HUES48 (cell line): ENCODE measurements at regions not wholly inside any gene's neighbourhood (a gene's known extent, or its start where the extent isn't known, plus 50 kb on each side); places are given as distances from the start of the nearest gene placed in this dataset.
"Not testable (repeated sequence)": the region's sequence is repeated elsewhere in the genome, so short reads cannot be mapped to it uniquely, and the experiment has no call there.

Source experiments
- H3K27ac ChIP-seq: one replicate; pipeline ENCODE4 v1.7.0; 2013; ENCODE audit warnings: low read depth, low read length, inconsistent platforms
- H3K27me3 ChIP-seq: 2 replicates; pipeline ENCODE4 v1.6.1; 2013; ENCODE audit warnings: mild to moderate bottlenecking, low read length; ENCODE audit not compliant: control insufficient read depth, insufficient read depth
- H3K36me3 ChIP-seq: 2 replicates; pipeline ENCODE4 v1.6.1; 2013; ENCODE audit warnings: low read length; ENCODE audit not compliant: control insufficient read depth, insufficient read depth
- H3K4me1 ChIP-seq: 2 replicates; pipeline ENCODE4 v1.6.1; 2013; ENCODE audit warnings: mild to moderate bottlenecking, low read length; ENCODE audit not compliant: control insufficient read depth, insufficient read depth
- H3K4me3 ChIP-seq: 2 replicates; pipeline ENCODE4 v1.5.1; 2013; ENCODE audit warnings: mild to moderate bottlenecking, low read depth, low read length
- H3K9ac ChIP-seq: 2 replicates; pipeline ENCODE4 v1.6.1; 2013; ENCODE audit warnings: mild to moderate bottlenecking, low read depth, low read length, moderate library complexity
- H3K9me3 ChIP-seq: 2 replicates; pipeline ENCODE4 v1.6.1; 2013; ENCODE audit warnings: low read length; ENCODE audit not compliant: control insufficient read depth, insufficient read depth

DNA sequence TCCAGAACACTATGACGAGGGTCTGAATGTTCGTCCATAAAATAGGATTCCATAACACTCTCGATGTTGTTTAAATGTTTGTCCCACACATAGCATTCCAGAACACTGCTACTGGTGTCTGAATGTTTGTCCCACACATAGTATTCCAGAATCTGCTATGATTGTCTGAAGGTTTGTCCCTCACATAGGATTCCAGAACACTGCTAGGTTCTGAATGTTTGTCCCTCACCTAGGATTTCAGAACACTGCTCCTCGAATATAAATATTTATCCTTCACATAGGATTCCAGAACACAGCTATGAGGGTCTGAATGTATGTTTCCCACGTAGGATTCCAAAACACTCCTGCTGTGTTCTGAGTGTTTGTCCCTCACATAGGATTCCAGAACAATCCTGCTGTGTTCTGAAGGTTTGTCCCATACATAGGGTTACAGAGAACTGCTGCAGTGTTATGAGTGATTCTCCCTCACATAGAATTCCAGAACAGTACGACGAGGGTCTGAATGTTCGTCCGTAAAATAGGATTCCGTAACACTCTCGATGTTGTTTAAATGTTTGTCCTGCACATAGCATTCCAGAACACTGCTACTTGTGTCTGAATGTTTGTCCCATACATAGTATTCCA lies 215.3 kb downstream of the FOXD4L6 start:
- Histone ChIP-seq H3K9ac (no peak overlapping the region), H3K27ac (no peak overlapping the region), H3K9me3 (peaks cover 87% of the 10 kb centered on the region), H3K36me3 (no peaks in the 10 kb centered on the region), H3K4me1 (no peaks in the 10 kb centered on the region), H3K27me3 (peaks cover 76% of the 10 kb centered on the region), H3K4me3 (no peak overlapping the region)

DNA sequence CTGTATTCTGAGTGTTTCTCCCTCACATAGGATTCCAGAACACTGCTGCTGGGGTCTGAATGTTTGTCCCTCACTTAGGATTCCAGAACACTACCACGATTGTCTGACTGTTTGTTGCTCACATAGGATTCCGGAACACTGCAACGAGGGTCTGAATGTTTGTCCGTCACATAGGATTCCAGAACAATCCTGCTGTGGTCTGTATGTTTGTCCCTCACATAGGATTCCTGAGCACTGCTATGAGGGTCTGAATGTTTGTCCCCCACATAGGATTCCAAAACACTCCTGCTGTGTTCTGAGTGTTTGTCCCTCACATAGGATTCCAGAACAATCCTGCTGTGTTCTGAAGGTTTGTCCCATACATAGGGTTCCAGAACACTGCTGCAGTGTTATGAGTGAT lies 215.8 kb downstream of the FOXD4L6 start:
- Histone ChIP-seq H3K9me3 (peaks cover 92% of the 10 kb centered on the region), H3K27me3 (peaks cover 82% of the 10 kb centered on the region)
- H3K36me3 ChIP-seq, H3K4me1 ChIP-seq, H3K4me3 ChIP-seq, H3K27ac ChIP-seq, H3K9ac ChIP-seq: not testable (repeated sequence)

DNA sequence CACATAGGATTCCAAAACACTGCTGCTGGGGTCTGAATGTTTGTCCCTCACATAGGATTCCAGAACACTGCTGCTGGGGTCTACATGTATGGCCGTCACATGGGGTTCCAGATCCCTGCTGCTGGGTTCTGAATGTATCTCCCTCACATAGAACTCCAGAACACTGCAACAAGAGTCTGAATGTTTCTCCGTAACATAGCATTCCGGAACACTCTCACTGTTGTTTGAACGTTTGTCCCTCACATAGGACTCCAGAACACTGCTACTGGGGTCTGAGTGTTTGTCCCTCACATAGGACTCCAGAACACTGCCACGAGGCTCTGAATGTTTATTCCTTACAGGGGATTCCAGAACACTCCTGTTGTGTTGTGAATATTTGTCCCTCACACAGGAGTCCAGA lies 216.8 kb downstream of the FOXD4L6 start:
- Histone ChIP-seq H3K4me1 (no peaks in the 10 kb centered on the region), H3K36me3 (no peaks in the 10 kb centered on the region), H3K4me3 (no peak overlapping the region), H3K27me3 (peaks cover 88% of the 10 kb centered on the region), H3K9ac (no peak overlapping the region), H3K27ac (no peak overlapping the region), H3K9me3 (peaks cover 100% of the 10 kb centered on the region)

DNA sequence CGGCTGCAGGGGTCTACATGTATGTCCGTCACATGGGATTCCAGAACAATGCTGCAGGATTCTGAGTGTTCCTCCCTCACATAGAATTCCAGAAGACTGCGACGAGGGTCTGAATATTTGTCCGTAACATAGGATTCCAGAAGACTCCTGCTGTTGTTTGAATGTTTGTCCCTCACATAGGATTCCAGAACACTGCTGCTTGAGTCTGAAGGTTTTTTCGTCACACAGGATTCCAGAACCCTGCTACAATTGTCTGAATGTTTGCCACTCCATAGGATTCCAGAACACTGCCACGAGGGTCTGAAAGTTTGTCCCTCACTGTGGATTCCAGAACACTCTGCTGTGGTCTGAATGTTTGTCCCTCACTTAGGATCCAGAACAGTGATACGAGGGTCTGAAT lies 217.5 kb downstream of the FOXD4L6 start:
- not testable (repeated sequence) for H3K4me3 ChIP-seq, H3K4me1 ChIP-seq
- peaks cover 100% of the 10 kb centered on the region for H3K9me3 ChIP-seq

DNA sequence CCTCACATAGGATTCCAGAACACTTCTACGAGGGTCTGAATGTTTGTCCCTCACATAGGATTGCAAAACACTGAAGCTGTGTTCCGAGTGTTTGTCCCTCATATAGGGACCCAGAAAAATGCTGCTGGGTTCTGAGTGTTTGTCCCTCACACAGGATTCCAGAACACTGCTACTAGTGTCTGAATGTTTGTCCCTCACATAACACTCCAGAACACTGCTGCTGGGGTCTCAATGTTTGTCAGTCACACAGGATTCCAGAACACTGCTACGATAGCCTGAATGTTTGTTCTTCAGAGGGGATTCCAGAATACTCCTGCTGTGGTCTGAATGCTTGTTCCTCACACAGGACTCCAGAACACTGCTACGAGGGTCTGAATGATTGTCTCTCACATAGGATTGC lies 218.7 kb downstream of the FOXD4L6 start:
- Histone ChIP-seq H3K27ac (no peak overlapping the region), H3K9me3 (peaks cover 98% of the 10 kb centered on the region), H3K27me3 (peaks cover 95% of the 10 kb centered on the region), H3K9ac (no peak overlapping the region), H3K4me1 (no peaks in the 10 kb centered on the region), H3K4me3 (no peak overlapping the region), H3K36me3 (no peaks in the 10 kb centered on the region)

More for the DNA sequence above, 217.5 kb downstream of the FOXD4L6 start:
- not testable (repeated sequence) for H3K27ac ChIP-seq, H3K36me3 ChIP-seq, H3K9ac ChIP-seq
- peaks cover 90% of the 10 kb centered on the region for H3K27me3 ChIP-seq

DNA sequence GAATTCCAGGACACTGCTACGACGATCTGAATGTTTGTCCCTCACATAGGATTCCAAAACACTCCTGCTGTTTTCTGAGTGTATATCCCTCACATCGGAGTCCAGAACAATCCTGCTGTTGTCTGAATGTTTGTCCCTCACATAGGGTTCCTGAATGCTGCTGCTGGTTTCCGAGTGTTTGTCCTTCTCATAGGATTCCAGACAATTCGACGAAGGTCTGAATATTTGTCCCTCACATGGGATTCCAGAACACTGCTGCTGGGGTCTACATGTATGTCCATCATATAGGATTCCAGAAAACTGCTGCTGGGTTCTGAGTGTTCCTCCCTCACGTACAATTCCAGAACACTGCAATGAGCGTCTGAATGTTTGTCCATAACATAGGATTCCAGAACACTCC lies 219.4 kb downstream of the FOXD4L6 start:
- Histone ChIP-seq H3K27me3 (peaks cover 92% of the 10 kb centered on the region), H3K9me3 (peaks cover 96% of the 10 kb centered on the region)
- not testable (repeated sequence) for H3K4me1 ChIP-seq, H3K36me3 ChIP-seq, H3K4me3 ChIP-seq, H3K27ac ChIP-seq, H3K9ac ChIP-seq

DNA sequence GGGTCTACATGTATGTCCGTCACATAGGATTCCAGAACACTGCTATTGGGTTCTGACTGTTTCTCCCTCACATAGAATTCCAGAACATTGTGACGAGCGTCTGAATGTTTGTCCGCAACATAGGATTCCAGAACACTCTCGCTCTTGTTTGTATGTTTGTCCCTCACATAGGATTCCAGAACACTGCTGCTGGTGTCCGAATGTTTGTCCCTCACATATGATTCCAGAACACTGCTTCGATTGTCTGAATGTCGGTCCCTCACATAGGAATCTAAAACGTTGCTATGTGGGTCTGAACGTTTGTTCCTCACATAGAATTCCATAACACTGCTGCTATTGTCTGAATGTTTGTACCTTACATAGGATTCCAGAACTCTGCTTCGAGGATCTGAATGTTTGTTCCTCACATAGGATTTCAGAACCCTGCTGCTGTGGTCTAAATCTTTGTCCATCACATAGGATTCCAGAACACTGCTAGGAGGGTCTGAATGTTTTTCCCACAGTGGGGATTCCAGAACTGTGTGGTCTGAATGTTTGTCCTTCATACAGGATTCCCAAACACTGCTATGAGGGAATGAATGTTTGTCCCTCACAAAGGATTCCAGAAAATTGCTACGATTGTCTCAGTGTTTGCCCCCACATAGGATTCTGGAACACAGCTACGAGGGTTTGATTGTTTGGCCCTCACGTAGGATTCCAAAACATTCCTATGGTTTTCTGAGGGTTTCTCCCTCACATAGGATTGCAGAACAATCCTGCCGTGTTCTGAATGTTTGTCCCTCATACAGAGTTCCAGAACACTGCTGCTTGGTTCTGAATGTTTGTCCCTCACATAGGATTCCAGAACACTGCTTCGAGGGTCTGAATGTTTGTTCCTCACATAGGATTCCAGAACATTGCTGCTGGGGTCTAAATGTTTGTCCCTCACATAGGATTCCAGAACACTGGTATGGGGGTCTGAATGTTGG lies 220.5 kb downstream of the FOXD4L6 start:
- Histone ChIP-seq H3K4me1 (no peaks in the 10 kb centered on the region), H3K36me3 (no peaks in the 10 kb centered on the region), H3K27me3 (peaks cover 88% of the 10 kb centered on the region), H3K4me3 (no peak overlapping the region), H3K9ac (no peak overlapping the region), H3K27ac (no peak overlapping the region), H3K9me3 (peaks cover 96% of the 10 kb centered on the region)

DNA sequence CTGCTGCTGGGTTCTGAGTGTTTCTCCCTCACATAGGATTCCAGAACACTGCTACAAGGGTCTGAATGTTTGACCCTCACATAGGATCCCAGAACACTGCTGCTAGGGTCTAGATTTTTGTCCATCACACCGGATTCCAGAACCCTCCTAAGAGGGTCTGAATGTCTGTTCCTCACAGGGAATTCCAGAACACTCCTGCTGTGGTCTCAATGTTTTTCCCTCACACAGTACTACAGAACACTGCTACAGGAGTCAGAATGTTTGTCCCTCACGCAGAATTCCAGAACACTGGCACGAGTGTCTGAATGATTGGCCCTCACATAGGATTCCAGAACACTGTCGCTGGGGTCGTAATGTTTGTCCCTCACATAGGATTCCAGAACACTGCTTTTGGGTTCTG lies 221.6 kb downstream of the FOXD4L6 start:
- peaks cover 84% of the 10 kb centered on the region for H3K27me3 ChIP-seq
- not testable (repeated sequence) for H3K36me3 ChIP-seq, H3K9ac ChIP-seq, H3K4me3 ChIP-seq, H3K27ac ChIP-seq, H3K4me1 ChIP-seq
- peaks cover 91% of the 10 kb centered on the region for H3K9me3 ChIP-seq

DNA sequence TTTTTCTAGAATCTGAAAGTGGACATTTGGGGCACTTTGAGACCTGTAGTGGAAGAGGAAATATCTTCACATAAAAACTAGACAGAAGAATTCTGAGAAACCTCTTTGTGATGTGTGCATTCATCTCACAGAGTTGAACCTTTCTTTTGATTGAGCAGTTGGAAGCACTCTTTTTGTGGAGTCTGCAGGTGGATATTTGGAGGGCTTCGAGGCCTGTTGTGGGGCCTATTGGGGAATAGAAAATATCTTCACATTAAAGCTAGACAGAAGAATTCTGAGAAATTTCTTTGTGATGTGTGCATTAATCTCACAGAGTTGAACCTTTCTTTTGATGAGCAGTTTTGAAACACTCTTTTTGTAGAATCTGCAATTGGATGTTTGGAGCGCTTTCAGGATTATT lies 236.2 kb downstream of the FOXD4L6 start:
- not testable (repeated sequence) for H3K4me1 ChIP-seq, H3K27ac ChIP-seq, H3K4me3 ChIP-seq, H3K36me3 ChIP-seq, H3K9ac ChIP-seq
- Histone ChIP-seq H3K9me3 (peaks cover 60% of the 10 kb centered on the region), H3K27me3 (peaks cover 88% of the 10 kb centered on the region)

DNA sequence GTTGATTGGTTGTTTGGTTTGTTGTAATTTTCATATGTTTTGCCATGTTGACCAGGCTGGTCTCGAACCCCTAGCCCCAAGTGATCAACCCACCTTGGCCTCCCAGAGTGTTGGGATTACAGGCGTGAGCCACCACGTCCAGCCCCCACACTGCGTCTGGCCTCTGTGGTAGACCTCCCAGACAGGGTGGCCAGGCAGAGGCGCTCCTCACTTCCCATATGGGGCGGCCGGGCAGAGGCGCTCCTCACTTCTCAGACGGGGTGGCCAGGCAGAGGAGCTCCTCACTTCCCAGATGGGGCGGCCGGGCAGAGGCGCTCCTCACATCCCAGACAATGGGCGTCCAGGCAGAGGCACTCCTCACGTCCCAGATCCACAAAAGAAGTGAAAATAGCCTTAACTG lies 242.6 kb downstream of the FOXD4L6 start:
- H3K4me3 ChIP-seq, H3K27ac ChIP-seq, H3K36me3 ChIP-seq, H3K4me1 ChIP-seq, H3K9ac ChIP-seq: not testable (repeated sequence)
- peaks cover 79% of the 10 kb centered on the region for H3K9me3 ChIP-seq
- H3K27me3 ChIP-seq = peaks cover 71% of the 10 kb centered on the region

DNA sequence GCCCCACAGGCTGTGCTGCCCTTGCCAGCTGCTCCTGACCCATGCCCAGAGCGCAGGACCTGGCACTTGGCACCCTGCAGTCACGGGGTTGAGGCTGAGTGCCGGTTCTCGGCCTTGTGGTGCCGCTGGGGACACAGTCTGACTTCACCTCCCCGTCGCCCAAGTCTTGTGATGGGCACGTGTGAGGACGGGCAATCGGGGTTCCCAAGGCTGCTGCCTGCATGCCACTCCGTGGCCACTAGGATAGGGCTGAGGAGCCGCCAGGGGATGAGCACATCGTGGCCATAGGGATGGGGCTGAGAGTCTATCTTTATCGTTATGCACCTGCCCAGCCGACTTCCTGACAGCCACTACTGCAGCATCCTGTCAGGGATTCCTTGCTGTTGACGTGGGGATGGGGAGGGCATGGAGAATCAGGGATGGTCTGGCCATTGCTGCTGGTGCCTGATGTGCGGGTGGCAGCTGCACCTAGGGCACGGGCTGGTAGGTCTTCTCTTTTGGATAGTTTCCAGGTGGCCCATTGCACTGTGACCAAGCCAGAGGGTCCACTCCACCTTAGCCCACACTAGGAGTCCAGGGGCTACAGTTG lies 243.5 kb downstream of the FOXD4L6 start:
- H3K27ac ChIP-seq, H3K9ac ChIP-seq, H3K4me1 ChIP-seq, H3K36me3 ChIP-seq, H3K4me3 ChIP-seq: not testable (repeated sequence)
- peaks cover 70% of the 10 kb centered on the region for H3K27me3 ChIP-seq
- H3K9me3 ChIP-seq = peaks cover 76% of the 10 kb centered on the region
